ENCODE measurements at regions not wholly inside any gene's neighbourhood (a gene's known extent, or its start where the extent isn't known, plus 50 kb on each side); places are given as distances from the start of the nearest gene placed in this dataset.

DNA sequence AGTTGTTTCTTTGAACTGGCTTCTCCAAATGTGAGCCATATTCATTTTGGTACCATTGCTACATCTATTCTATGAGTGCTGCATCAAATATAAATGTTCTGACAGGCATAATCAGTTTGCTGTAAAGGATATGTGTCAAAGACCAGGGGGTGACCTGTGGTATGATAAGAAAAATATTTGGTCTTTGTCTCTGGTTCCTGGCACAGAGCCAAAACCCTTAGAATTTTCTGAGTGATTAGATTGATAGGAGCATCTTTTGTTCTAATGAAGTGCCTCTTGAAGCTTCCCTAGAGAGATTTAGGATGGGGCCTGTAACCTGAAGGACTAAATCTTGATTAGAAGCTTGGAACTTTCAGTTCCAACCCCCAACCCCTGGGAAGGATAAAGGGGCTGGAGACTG lies 256.3 kb downstream of the NNT start:
- DNase-seq (no peak), ATAC-seq (no peak)
- TF ChIP-seq, protein P1, sequence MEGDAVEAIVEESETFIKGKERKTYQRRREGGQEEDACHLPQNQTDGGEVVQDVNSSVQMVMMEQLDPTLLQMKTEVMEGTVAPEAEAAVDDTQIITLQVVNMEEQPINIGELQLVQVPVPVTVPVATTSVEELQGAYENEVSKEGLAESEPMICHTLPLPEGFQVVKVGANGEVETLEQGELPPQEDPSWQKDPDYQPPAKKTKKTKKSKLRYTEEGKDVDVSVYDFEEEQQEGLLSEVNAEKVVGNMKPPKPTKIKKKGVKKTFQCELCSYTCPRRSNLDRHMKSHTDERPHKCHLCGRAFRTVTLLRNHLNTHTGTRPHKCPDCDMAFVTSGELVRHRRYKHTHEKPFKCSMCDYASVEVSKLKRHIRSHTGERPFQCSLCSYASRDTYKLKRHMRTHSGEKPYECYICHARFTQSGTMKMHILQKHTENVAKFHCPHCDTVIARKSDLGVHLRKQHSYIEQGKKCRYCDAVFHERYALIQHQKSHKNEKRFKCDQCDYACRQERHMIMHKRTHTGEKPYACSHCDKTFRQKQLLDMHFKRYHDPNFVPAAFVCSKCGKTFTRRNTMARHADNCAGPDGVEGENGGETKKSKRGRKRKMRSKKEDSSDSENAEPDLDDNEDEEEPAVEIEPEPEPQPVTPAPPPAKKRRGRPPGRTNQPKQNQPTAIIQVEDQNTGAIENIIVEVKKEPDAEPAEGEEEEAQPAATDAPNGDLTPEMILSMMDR (IDR thresholded peaks at IDR 0.05) = no peak
- TF ChIP-seq POLR2A (IDR thresholded peaks at IDR 0.05) = no peak
- Histone ChIP-seq H3K27me3 (no peaks in the 10 kb centered on the region), H3K36me3 (no peaks in the 10 kb centered on the region), H3K27ac (no peak overlapping the region), H3K4me3 (no peak overlapping the region), H3K9me3 (no peaks in the 10 kb centered on the region), H3K4me1 (no peaks in the 10 kb centered on the region)
- intact Hi-C loops (cut with DNase I) = no loop called here

DNA sequence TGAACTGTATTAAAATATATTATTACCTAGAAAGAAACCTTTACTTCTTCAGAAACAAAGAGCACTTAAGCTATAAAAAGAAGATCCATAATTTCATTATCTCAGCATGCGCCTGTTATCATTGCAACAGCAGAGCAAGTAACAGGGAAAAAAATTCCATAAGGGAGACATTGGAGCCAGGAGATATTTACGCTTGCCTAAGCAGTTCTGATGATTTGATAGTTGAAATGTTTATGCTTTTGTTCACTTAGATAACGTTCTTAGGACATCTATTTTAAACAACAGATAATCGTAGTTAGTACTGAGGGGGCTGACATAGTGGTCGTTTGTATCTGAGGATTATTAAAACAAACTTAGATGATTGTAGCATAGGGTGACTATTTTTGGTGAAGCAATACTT lies 252.5 kb downstream of the NNT start:
- Histone ChIP-seq H3K4me1 (no peaks in the 10 kb centered on the region), H3K9me3 (no peaks in the 10 kb centered on the region), H3K27me3 (no peaks in the 10 kb centered on the region), H3K4me3 (no peak overlapping the region), H3K36me3 (no peaks in the 10 kb centered on the region), H3K27ac (no peak overlapping the region)
- intact Hi-C loops (cut with DNase I) = no loop called here
- DNase-seq = no peak
- WGBS (ENCODE audit: insufficient coverage, low coverage, low lambda C conversion rate, missing lambda C conversion rate) = 30% methylated on average over 5 of the region's 5 CpGs
- TF ChIP-seq, protein P1 (IDR thresholded peaks at IDR 0.05) = no peak
- no peak for TF ChIP-seq POLR2A (IDR thresholded peaks at IDR 0.05)
- no peak for ATAC-seq

DNA sequence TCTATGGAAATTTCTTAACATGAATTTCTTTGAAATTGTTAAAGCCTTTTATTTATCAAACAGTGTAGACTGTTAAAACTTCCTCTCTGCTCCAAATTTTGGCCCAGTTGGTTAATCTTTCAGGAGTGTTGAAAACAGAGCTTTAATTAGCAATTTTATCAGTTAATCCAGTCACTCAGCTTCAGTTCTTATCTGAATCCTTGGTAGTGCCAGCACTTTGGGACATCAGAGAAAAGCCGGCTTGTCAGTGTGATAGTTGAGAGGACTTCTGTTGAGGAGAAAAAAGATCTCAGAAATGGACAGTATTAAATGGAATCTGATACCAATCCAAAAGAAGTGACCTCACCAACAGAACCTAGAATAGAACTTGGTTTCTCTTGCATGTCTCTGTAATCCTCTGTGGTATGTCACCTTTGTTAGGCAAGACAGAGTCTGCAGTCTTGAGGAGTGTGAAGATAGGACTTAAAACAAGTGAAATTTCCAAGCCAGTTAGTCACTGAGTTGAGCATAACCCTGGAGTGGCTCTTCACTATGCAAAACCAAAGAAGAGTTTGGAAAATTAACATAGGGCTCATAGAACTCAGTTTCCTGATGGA lies 251.8 kb downstream of the NNT start:
- Histone ChIP-seq H3K4me3 (no peak overlapping the region), H3K36me3 (no peaks in the 10 kb centered on the region), H3K27ac (no peak overlapping the region), H3K27me3 (no peaks in the 10 kb centered on the region), H3K4me1 (no peaks in the 10 kb centered on the region), H3K9me3 (no peaks in the 10 kb centered on the region)
- intact Hi-C loops (cut with DNase I) = no loop called here
- DNase-seq = no peak
- 25% methylated on average over 1 of the region's 1 CpG for WGBS (ENCODE audit: insufficient coverage, low coverage, low lambda C conversion rate, missing lambda C conversion rate)
- TF ChIP-seq POLR2A (IDR thresholded peaks at IDR 0.05) = no peak
- TF ChIP-seq, protein P1 (IDR thresholded peaks at IDR 0.05) = no peak
- ATAC-seq = no peak

DNA sequence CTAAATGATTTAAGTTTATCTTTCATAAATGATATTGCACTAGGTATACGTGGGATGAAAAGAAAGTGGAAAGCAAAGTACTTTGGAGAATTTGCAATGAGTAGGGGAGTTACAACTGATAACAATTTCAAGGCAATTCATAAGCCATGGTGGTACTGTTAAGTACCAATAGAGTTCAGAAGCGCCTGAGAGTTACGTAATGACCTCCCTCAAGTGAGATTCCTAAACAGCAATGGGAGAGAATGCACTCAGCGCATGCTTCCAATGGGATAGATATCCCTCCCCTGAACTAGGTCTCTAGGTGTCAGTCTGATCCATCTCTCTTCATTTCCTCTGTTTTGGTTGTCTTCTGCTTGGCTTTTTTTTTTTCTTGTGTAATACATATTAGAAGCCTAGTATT lies 249.3 kb downstream of the NNT start:
- H3K27me3 ChIP-seq = no peaks in the 10 kb centered on the region
- H3K36me3 ChIP-seq = no peaks in the 10 kb centered on the region
- H3K9me3 ChIP-seq = no peaks in the 10 kb centered on the region
- H3K4me1 ChIP-seq = no peaks in the 10 kb centered on the region
- 76% methylated on average over 4 of the region's 4 CpGs for WGBS (ENCODE audit: insufficient coverage, low coverage, low lambda C conversion rate, missing lambda C conversion rate)
- intact Hi-C loops (cut with DNase I) = no loop called here
- TF ChIP-seq, protein P1 (IDR thresholded peaks at IDR 0.05) = no peak
- no peak for TF ChIP-seq POLR2A (IDR thresholded peaks at IDR 0.05)
- DNase-seq (no peak), ATAC-seq (no peak)
- no peak overlapping the region for H3K4me3 ChIP-seq
- H3K27ac ChIP-seq = no peak overlapping the region

DNA sequence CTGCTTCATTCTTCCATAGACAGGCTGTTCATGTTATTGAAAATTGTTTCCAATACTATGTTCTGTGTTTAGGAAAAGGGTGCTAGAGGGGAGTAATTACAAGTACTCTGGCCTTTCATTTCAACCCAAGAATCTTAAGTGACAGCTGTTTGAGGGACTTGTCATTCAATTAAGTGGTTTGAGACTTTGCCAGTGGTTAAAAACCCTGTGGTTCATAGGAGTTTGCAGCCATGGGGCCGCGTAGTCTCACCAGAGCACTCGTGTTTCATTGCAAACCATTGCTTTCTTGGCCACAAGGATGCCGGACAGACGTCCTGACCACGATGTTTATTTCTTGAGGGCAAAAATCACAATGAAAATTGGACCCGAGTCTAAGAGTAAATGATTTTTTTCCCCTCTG lies 248.8 kb downstream of the NNT start:
- no peak for DNase-seq
- WGBS (ENCODE audit: insufficient coverage, low coverage, low lambda C conversion rate, missing lambda C conversion rate) = 60% methylated on average over 7 of the region's 7 CpGs
- no peaks in the 10 kb centered on the region for H3K9me3 ChIP-seq
- no peaks in the 10 kb centered on the region for H3K36me3 ChIP-seq
- no peak for ATAC-seq
- intact Hi-C loops (cut with DNase I) = no loop called here
- H3K27ac ChIP-seq = no peak overlapping the region
- H3K4me1 ChIP-seq = no peaks in the 10 kb centered on the region
- no peaks in the 10 kb centered on the region for H3K27me3 ChIP-seq
- no peak overlapping the region for H3K4me3 ChIP-seq
- TF ChIP-seq, protein P1 (IDR thresholded peaks at IDR 0.05) = no peak
- TF ChIP-seq POLR2A (IDR thresholded peaks at IDR 0.05) = no peak

Measured in right lobe of liver (tissue), 6 donors.